ENCODE measurements at regions not wholly inside any gene's neighbourhood (a gene's known extent, or its start where the extent isn't known, plus 50 kb on each side); places are given as distances from the start of the nearest gene placed in this dataset.
"Not testable (repeated sequence)": the region's sequence is repeated elsewhere in the genome, so short reads cannot be mapped to it uniquely, and the experiment has no call there.

GRCh38 chr12:131245564-131246355, 292.1 kb downstream of the ADGRD1 start:
- Mint-ChIP-seq H3K36me3 (no peaks in the 10 kb centered on the region), H3K27me3 (peaks cover 0 to 12% (median 0%) of the 10 kb centered on the region in 5 donors), H3K27ac (no peak overlapping the region), H3K9me3 (peaks cover 0 to 8% (median 1%) of the 10 kb centered on the region in 11 donors), H3K4me1 (peaks cover 0 to 2% (median 0%) of the 10 kb centered on the region in 7 donors), H3K4me3 (no peak overlapping the region)
- no peaks in the 10 kb centered on the region for H3K9me3 ChIP-seq (ENCODE audit: control insufficient read depth in 2 of 3, low read length in 3 of 3)
- no peaks in the 10 kb centered on the region for H3K27me3 ChIP-seq (ENCODE audit: control insufficient read depth in 2 of 2, insufficient read depth in 2 of 2, low read length in 2 of 2)
- ChIA-PET POLR2A (no interaction called here), CTCF (no interaction called here)
- H3K4me3 ChIP-seq (ENCODE audit: low read length), result no peak overlapping the region
- H3K36me3 ChIP-seq (ENCODE audit: control insufficient read depth in 2 of 3, insufficient read depth in 3 of 3, low read length in 3 of 3), result no peaks in the 10 kb centered on the region
- intact Hi-C loops (cut with micrococcal nuclease), result no loop called here
- H3K27ac ChIP-seq (ENCODE audit: low read depth, low read length), result no peak overlapping the region
- no peaks in the 10 kb centered on the region for H3K4me1 ChIP-seq (ENCODE audit: control insufficient read depth in 2 of 2, insufficient read depth in 2 of 2, low read length in 2 of 2)
- DNase-seq, result no peak
- ATAC-seq, result no peak

- H3K4me1 Mint-ChIP-seq; H3K4me1 ChIP-seq (ENCODE audit: control insufficient read depth in 2 of 2, insufficient read depth in 2 of 2, low read length in 2 of 2); ATAC-seq; DNase-seq; H3K9me3 ChIP-seq (ENCODE audit: control insufficient read depth in 2 of 3, low read length in 3 of 3); H3K4me3 Mint-ChIP-seq; H3K36me3 Mint-ChIP-seq; H3K27ac ChIP-seq (ENCODE audit: low read depth, low read length); H3K27ac Mint-ChIP-seq; H3K9me3 Mint-ChIP-seq; H3K4me3 ChIP-seq (ENCODE audit: low read length); H3K36me3 ChIP-seq (ENCODE audit: control insufficient read depth in 2 of 3, insufficient read depth in 3 of 3, low read length in 3 of 3); intact Hi-C loops (cut with micrococcal nuclease); H3K27me3 ChIP-seq (ENCODE audit: control insufficient read depth in 2 of 2, insufficient read depth in 2 of 2, low read length in 2 of 2); POLR2A ChIA-PET; CTCF ChIA-PET: not testable (repeated sequence)
- H3K27me3 Mint-ChIP-seq, result peaks cover 0 to 12% (median 0%) of the 10 kb centered on the region in 5 donors
These were observed 293.5 kb downstream of the ADGRD1 start for GRCh38 chr12:131247026-131247725.

GRCh38 chr12:131247875-131248274, 294.2 kb downstream of the ADGRD1 start:
- H3K27me3 ChIP-seq (ENCODE audit: control insufficient read depth in 2 of 2, insufficient read depth in 2 of 2, low read length in 2 of 2); ATAC-seq; H3K27ac ChIP-seq (ENCODE audit: low read depth, low read length); H3K36me3 ChIP-seq (ENCODE audit: control insufficient read depth in 2 of 3, insufficient read depth in 3 of 3, low read length in 3 of 3); H3K4me1 Mint-ChIP-seq; H3K4me1 ChIP-seq (ENCODE audit: control insufficient read depth in 2 of 2, insufficient read depth in 2 of 2, low read length in 2 of 2); DNase-seq; CTCF ChIA-PET; H3K27ac Mint-ChIP-seq; H3K36me3 Mint-ChIP-seq; H3K4me3 ChIP-seq (ENCODE audit: low read length); POLR2A ChIA-PET; H3K4me3 Mint-ChIP-seq; H3K9me3 Mint-ChIP-seq; H3K9me3 ChIP-seq (ENCODE audit: control insufficient read depth in 2 of 3, low read length in 3 of 3); intact Hi-C loops (cut with micrococcal nuclease): not testable (repeated sequence)
- H3K27me3 Mint-ChIP-seq, result peaks cover 0 to 12% (median 0%) of the 10 kb centered on the region in 5 donors

- DNase-seq (no peak), ATAC-seq (no peak)
- Mint-ChIP-seq H3K4me3 (no peak overlapping the region), H3K36me3 (no peaks in the 10 kb centered on the region), H3K27me3 (peaks cover 0 to 12% (median 0%) of the 10 kb centered on the region in 5 donors), H3K27ac (no peak overlapping the region), H3K4me1 (peaks cover 0 to 2% (median 0%) of the 10 kb centered on the region in 7 donors), H3K9me3 (no peaks in the 10 kb centered on the region)
- ChIA-PET POLR2A (no interaction called here), CTCF (no interaction called here)
- Histone ChIP-seq H3K9me3 (ENCODE audit: control insufficient read depth in 2 of 3, low read length in 3 of 3) (no peaks in the 10 kb centered on the region), H3K27ac (ENCODE audit: low read depth, low read length) (no peak overlapping the region), H3K4me1 (ENCODE audit: control insufficient read depth in 2 of 2, insufficient read depth in 2 of 2, low read length in 2 of 2) (no peaks in the 10 kb centered on the region), H3K27me3 (ENCODE audit: control insufficient read depth in 2 of 2, insufficient read depth in 2 of 2, low read length in 2 of 2) (no peaks in the 10 kb centered on the region), H3K36me3 (ENCODE audit: control insufficient read depth in 2 of 3, insufficient read depth in 3 of 3, low read length in 3 of 3) (no peaks in the 10 kb centered on the region), H3K4me3 (ENCODE audit: low read length) (no peak overlapping the region)
- intact Hi-C loops (cut with micrococcal nuclease), result no loop called here
These were observed 295.7 kb downstream of the ADGRD1 start for GRCh38 chr12:131249246-131250027.

- Mint-ChIP-seq H3K4me3 (no peak overlapping the region), H3K36me3 (no peaks in the 10 kb centered on the region), H3K9me3 (no peaks in the 10 kb centered on the region), H3K27me3 (peaks cover 0 to 12% (median 0%) of the 10 kb centered on the region in 5 donors), H3K4me1 (peaks cover 0 to 2% (median 0%) of the 10 kb centered on the region in 7 donors), H3K27ac (no peak overlapping the region)
- ATAC-seq, result no peak
- ChIA-PET POLR2A (no interaction called here), CTCF (no interaction called here)
- Histone ChIP-seq H3K36me3 (ENCODE audit: control insufficient read depth in 2 of 3, insufficient read depth in 3 of 3, low read length in 3 of 3) (no peaks in the 10 kb centered on the region), H3K9me3 (ENCODE audit: control insufficient read depth in 2 of 3, low read length in 3 of 3) (no peaks in the 10 kb centered on the region), H3K27me3 (ENCODE audit: control insufficient read depth in 2 of 2, insufficient read depth in 2 of 2, low read length in 2 of 2) (no peaks in the 10 kb centered on the region), H3K27ac (ENCODE audit: low read depth, low read length) (no peak overlapping the region), H3K4me3 (ENCODE audit: low read length) (no peak overlapping the region), H3K4me1 (ENCODE audit: control insufficient read depth in 2 of 2, insufficient read depth in 2 of 2, low read length in 2 of 2) (no peaks in the 10 kb centered on the region)
- no peak for DNase-seq
- intact Hi-C loops (cut with micrococcal nuclease), result no loop called here
These were observed 296.6 kb downstream of the ADGRD1 start for GRCh38 chr12:131250028-131250950.

- CTCF ChIA-PET, result no interaction called here
- Histone ChIP-seq H3K9me3 (ENCODE audit: control insufficient read depth in 2 of 3, low read length in 3 of 3) (no peaks in the 10 kb centered on the region), H3K36me3 (ENCODE audit: control insufficient read depth in 2 of 3, insufficient read depth in 3 of 3, low read length in 3 of 3) (no peaks in the 10 kb centered on the region), H3K4me3 (ENCODE audit: low read length) (no peak overlapping the region), H3K27ac (ENCODE audit: low read depth, low read length) (no peak overlapping the region), H3K27me3 (ENCODE audit: control insufficient read depth in 2 of 2, insufficient read depth in 2 of 2, low read length in 2 of 2) (no peaks in the 10 kb centered on the region), H3K4me1 (ENCODE audit: control insufficient read depth in 2 of 2, insufficient read depth in 2 of 2, low read length in 2 of 2) (no peaks in the 10 kb centered on the region)
- H3K4me3 Mint-ChIP-seq, result no peak overlapping the region
- peaks cover 0 to 12% (median 0%) of the 10 kb centered on the region in 5 donors for H3K27me3 Mint-ChIP-seq
- no peaks in the 10 kb centered on the region for H3K9me3 Mint-ChIP-seq
- POLR2A ChIA-PET, result no interaction called here
- ATAC-seq, result no peak
- H3K4me1 Mint-ChIP-seq, result peaks cover 0 to 2% (median 0%) of the 10 kb centered on the region in 7 donors
- no peak overlapping the region for H3K27ac Mint-ChIP-seq
- DNase-seq, result no peak
- H3K36me3 Mint-ChIP-seq, result no peaks in the 10 kb centered on the region
- intact Hi-C loops (cut with micrococcal nuclease), result no loop called here
These were observed 297.2 kb downstream of the ADGRD1 start for GRCh38 chr12:131250951-131251315.

Measured in naive thymus-derived CD4-positive, alpha-beta T cell (primary cell).